Suppressor macrophage treated with lipopolysaccharide for 1 hour (primary cell): ENCODE measurements at regions not wholly inside any gene's neighbourhood (a gene's known extent, or its start where the extent isn't known, plus 50 kb on each side); places are given as distances from the start of the nearest gene placed in this dataset.
"Not testable (repeated sequence)": the region's sequence is repeated elsewhere in the genome, so short reads cannot be mapped to it uniquely, and the experiment has no call there.

ENCODE experiments used
- DNase-seq, 3 donors: peaks; one replicate each; pipeline ENCODE4 v3.0.0-alpha.2; 2020 to 2022

DNA sequence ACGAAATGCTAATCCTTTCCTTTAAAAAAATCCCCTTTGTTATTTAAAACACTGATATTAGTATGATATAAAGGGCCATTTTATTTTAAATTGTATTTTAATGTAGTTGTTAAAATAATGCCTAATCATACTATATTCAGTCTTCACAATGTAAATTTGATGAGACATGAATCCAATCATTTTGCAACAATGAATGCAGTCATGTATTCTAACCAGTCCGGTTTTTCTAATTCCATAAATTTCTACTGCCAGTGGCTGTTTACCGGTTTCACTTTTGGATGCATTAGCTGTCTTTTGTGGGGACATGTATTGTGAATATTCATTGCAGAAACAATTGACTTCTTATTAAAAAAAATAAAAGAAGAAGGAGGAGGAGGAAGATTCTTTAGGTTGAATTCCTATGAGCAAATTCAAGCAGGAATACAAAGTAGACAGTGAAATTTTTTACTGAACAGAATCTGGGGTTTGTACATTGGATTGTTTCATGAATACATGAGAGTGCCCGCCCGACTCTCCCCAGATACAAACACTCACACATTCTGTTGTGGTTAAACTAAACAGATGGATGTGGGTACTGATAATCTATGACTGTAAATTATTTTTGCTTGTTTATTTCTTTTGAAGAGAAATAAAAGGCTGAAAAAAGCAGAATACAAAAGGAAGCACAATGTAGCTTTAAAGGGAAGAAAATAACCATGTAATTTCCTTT, 624.8 kb upstream of the PTBP2 start:
- no peak for DNase-seq

DNA sequence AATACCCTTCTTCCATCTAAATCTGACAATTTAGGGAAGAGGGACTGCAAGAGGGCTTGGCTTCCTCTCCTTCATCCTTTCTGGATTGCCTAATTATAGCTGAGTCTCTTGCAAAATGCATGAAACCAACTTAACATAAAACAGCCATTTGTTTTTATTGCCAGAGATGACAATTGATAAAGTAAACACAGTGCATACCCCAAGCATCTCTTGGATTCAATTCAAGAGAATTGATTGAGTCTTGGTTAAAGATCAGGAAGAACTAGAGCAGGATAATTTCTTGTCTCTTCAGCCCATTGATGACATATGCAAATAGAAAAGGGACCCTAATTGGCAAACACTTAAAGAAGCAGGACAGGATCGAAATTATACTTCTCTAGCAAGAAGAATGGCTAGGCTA, 617.1 kb upstream of the PTBP2 start:
- DNase-seq = no peak

DNA sequence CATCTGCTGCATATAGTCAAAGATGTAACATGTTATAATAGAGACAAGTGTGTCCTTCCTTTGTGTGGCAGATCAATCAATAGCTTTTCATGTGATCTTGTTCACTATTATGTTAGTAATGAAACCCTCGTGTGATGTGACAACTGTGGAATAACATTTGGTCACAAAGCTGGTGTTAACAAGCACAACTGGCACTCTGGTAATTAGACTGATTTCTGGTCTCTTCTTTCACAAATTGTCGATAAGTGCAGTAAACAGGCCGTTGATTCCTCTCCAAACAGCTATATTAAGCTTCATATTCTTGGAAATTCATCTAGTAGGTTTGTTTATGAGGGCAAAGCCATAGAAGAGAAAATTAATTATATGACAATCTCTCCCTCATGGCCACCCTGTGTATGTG, 616.7 kb upstream of the PTBP2 start:
- no peak for DNase-seq

DNA sequence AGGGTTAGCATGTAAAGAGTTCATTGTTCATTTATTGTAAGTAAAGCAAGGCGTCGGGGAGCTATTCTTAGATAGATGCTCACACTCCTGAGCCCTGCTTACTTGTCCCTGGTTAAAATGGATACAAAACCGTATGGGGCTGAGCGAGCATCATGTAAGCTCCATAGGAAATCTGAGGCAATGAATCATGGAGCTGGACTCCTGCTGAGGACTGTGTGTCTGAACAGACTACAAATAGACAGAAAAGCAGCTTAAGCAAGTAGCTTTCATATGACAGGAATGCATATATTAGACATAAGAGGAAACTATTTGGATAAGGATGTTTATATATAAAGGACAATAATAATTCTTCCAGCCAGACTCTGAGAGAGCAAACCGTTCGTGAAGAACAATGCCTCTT, 604.9 kb upstream of the PTBP2 start:
- DNase-seq = no peak

DNA sequence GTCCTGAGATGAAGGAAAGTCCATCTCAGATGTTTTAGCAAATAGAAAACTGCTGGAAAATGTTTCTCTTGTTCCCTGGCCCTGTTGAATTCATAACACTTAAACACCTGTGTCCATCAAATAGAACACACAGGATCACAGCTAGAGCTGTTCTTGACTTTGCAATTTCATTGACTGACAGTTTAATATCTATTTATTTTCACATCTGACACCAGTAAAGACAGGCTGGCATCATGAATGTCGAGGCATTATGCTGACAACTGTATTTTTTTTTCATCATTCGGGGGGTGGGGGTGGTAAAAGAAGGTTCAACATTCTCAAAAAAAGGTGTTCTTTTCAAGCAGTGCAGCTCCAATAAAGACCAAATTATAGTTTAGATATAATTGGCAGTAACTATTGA, 591.2 kb upstream of the PTBP2 start:
- no peak for DNase-seq

DNA sequence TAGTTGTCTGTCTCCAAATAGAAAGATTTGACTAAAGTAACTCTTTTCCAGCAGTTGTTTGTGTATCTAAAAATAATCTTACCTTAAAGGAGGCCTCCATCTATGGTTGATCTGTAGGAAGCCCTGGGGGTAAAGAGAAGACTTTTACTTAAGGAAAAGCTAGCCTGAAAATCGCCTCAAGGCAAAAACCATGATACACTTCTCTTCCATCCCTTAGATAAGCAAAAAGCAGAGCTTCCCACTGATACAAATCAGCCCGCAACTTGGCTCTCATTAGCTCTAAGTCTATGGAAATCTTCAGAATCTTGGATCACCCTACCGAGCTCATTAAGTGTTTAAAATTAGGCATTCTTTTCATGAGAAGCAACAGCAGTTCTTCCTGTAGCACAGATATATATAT, 576.9 kb upstream of the PTBP2 start:
- DNase-seq = no peak

DNA sequence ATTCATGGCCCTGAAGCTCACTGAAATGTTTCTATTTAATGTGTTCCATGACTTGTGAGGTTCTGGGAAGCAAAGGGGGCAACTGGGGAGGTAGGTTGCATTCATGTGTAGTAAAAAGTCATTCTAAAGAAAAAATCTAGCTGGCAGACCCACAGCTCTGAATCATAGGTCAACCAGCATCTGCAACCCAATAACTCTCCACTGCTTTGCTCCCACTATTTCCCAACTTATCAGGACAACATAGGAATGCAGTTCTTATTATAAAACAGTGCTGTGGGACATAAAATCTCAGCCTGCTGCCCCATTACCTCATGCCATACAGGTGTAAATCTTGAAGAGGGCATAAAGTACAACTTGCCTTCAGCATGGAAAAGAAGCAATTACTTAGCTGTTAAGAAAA, 576.1 kb upstream of the PTBP2 start:
- no peak for DNase-seq

DNA sequence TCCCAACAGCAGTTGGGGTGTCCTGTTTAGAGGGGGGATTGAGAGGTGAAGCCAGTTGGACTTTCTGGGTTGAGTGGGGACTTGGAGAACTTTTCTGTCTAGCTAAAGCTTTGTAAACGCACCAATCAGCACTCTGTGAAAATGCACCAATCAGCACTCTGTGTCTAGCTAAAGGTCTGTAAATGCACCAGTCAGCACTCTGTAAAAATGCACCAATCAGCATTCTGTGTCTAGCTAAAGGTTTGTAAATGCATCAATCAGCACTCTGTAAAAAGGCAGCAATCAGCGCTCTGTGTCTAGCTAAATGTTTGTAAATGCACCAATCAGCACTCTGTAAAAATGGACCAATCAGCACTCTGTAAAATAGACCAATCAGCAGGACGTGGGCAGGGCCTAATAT, 568.6 kb upstream of the PTBP2 start:
- not testable (repeated sequence) for DNase-seq

DNA sequence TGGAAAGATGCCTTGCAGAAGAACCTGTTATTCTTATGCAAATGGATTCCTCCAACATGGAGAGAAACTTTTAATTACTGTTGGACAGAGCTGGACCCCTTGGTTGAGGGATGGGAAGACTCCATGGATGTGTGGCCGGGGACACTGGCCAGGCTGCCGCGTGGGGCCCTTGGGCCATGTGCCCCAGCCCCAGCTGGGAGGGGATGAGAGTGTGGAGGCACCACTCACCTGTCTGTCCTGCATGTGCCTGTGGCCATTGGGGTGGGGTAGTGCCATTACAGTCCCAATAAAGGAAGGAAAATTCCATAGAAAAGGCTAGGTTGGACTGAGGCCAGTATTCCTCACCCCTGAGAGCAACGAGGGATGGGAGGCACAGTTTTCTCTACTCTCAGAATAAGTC, 564.5 kb upstream of the PTBP2 start:
- no peak for DNase-seq

DNA sequence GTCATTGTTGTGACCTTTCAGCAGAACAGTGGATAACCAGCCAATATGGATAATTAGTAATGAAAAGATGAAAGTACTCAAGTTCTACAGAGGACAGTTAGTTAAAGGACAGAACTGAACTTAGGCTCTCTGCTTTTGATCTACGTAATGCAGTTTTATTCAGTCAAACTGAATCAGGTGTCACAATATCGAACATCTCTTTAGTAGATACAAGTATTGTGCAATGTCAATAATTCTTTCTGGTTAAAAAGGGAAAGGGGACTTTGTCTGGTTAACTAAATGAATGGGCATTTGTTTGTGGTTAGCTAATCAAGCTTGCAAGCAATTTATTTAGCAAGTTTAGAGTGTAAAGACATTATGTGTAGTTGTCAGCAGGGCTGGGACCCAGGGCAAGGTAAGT, 562.2 kb upstream of the PTBP2 start:
- no peak for DNase-seq

DNA sequence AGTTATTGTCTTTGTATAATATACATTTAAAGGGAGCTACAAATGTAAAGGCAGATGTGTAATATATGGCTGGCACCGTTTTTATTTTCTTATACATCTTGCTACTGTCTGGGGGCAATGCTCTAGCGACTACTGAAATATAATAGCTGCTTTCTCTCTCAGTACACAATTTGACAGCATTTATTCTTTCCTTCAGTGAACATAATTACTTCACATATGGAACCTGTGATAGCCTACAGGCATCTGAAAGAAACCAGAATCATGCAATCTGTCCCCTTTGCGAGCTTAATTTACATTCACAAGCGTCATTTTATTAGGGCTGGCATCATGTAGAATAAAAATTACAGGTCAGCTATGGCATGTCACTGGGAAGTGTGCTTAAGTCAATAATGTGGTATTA, 557.5 kb upstream of the PTBP2 start:
- no peak for DNase-seq

DNA sequence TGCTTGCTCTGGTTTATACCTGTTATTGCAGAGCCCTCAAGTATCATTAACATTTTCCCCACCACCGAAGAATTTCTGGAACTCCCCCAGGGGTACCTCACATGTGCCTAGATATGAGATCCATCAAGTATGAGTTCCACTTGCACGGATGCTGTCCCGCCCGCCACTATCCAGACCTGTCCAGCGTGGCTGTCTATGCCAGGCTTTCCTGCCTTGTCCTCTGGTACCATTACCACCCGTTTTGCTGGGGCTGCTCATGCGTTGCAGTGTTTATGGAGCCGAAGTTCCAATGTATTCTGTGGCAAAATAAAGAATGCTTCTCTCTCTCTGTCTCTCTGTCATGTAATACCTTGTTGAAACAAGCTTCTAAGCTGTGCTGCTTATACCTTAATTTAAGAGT, 543.5 kb upstream of the PTBP2 start:
- DNase-seq = no peak

DNA sequence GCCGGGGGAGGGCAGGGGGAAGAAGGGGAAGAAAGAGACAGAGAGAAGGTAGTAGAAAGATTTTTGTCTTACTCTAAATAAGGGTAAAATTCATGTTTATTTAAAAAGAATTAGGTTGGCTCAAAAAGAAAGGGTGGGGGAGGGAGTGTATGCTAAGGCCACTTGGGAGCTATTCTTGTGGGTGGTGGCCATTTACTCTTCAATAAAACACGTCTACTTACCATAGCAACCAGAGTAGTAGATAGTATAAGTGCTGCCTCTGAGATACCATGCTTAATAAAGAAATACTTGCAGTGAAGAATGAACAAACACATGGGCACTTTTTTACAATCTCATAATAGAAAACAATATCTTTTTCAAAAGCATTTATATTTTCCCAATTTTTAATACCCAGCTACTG, 538.1 kb upstream of the PTBP2 start:
- DNase-seq = no peak

DNA sequence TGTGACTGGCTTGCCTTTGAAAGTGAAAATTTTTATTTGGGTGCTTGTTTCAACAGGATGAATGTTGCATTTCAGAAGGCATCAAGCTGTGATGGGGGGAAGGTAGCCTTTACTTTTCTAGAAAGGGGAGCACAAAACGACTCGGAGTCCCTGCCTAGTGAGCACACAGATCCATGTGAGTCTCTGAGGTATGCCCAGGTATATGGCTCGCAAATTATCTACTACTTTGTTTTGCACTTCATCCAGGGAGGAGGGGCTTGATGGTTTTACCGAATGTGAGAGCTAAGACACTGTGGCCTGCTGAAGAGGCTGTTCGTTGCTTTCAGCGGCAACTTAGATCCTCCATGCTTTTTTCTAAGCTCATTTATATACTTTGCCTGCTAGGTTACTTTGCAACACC, 537.7 kb upstream of the PTBP2 start:
- DNase-seq = no peak

DNA sequence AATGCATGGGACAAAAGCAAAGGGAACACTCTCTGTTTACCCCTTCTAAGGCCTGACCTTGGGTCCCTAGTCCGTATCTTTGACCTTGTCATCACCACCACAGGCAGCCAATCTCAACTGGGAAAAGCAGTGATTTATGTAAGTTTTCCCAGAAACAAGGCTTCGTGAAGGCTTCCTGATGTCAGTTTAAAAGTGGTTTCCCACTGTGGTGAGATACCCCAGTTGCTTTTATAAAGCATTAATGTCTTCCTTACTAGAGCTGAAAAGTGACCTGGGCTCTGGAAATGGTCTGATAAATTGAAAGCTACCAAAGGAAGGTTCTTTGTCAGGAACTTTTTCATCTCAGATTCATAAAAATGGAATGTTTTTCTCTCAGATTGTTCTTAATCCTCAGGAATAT, 536.4 kb upstream of the PTBP2 start:
- DNase-seq = no peak

DNA sequence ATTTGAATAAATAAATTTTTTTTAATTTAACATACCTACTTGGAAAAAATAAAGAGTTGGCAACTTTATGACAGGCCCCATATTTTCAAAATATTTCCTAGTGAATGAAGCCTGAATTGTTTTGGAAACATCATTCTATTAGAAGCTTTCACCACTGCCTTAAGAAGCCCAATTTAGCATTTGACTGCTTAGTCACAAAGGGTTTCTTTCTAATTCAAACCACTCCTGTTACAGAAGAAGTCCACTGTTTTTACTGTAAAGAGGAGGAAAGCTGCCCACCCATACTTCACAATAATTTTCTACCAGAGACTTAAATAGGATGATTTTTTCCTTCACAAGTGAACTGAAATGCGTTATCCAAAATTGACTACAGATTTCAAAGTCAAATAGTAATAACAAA, 534.6 kb upstream of the PTBP2 start:
- DNase-seq = no peak

DNA sequence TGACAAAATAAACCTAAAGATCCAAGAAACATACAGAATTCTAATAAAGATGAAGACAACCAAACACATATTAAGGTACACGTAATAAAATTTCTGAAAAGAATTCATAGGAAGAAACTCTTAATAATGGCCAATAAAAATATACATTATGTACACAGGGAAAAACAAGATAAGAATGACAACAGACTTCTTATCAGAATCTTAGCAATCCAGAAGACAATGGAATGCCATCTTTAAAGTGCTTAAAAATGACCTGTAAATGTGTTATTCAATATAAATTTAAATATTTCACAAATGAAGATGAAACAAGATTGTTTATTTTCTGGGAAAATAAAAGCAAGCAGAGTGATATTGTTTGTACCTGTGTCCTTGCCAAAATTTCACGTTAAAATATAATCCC, 530.4 kb upstream of the PTBP2 start:
- no peak for DNase-seq

DNA sequence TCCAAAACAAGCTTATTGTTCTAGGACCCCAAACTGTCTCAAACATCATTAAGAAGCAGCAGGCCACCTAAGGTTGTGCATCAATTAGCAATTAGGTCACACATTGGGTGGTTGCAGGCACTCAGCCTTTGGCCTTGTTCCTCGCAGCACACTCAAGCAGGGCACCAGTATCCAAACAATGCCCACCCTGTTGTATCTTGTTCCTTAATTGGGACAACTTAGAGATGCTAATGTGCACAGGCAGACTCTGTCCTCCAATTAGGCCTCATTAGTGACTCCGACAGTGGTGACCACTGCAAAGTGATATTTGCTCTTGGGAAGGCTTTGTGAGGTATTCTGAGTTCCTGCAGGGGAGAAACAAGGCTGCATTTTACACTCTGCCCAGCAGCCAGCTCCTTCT, 515.1 kb upstream of the PTBP2 start:
- no peak for DNase-seq

DNA sequence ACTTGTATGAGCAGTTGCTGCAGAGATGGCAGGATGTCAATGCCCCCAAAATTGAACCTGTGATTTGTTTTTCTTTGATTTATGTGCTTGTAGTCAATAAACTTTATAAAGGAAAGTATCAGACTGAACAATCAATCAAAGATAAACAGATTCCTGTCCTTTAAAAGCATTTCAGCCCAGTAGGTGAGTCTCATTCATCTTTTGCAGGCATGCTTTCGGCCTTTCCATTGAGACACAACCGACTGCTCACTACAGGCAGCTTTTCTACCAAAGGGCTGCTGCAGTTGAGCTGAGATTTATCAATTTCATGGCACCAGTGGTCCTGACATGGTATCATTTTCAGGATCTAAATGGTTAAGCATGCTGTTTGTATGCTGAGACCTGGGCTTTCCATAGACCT, 513.6 kb upstream of the PTBP2 start:
- DNase-seq = no peak

DNA sequence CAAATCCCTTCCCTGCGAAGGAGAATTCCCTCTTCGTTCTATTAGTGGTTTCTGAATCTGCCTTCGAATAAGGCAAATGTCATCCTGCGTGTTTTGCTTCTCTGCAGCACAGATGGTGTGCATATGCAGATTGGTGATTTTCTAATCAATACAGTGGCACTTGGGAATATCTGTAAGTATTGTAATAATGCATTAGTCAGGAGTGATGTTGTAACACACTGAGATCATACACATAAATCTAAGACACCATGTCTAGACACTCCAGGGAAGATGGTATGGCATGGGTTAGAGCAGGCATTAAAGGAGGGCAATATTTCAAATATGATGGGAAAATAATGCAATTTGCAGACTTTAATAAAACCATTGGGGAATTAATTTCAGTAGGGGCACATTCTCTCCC, 513.2 kb upstream of the PTBP2 start:
- no peak for DNase-seq

DNA sequence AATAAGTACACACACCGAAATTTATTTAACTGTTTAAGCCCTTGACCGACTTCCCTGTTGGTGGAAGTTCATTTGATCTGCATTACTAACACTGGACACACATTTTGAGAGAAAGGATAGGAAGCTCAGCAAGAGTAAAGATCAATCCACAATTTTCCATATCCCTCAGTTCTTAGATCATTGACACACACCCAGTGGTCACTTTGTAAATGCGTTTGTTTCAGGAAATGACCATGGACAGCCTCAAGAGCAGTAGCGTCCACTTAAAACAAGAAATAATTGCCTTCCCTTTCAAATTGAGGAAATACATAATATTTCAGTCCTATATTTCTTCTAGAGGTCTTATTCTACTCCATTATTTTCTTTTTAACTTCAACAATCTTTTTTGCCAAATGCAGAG, 511.5 kb upstream of the PTBP2 start:
- DNase-seq = no peak

DNA sequence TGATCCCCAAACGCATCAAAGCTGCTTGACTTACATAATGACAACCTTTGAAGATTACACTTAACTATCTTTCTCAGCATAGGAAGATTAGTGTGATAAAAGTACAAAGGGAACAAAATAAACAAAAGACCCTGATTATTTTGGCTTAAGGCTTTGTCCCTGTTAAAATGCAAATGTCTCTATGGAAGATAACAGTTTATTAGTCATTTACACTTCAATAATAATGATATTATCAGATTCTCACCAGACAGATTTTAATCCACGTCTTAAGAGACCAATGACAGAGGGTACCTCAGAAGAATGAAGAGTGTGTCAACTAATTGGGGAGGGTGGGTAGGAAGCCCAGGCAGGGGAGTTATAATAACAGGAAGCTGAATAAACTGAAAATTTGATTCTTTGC, 510.4 kb upstream of the PTBP2 start:
- no peak for DNase-seq

DNA sequence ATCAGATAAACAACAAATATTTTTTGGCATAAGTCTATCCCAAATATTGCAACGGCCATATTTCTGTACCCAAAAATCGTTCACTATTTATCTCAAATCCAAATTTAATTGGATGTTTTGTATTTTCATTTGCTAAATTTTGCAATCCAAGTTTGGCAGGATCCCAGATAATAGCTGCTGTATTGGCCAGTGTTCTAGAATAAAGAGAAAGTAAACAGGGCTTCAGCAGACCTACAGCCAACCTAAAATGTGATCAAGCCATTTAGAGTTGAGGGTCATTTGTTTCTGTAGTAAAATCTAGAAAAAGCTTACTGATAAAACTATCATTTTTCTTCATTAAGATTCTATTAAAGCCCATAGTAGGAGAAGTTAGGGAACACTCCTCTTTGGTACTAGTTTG, 506.6 kb upstream of the PTBP2 start:
- no peak for DNase-seq

DNA sequence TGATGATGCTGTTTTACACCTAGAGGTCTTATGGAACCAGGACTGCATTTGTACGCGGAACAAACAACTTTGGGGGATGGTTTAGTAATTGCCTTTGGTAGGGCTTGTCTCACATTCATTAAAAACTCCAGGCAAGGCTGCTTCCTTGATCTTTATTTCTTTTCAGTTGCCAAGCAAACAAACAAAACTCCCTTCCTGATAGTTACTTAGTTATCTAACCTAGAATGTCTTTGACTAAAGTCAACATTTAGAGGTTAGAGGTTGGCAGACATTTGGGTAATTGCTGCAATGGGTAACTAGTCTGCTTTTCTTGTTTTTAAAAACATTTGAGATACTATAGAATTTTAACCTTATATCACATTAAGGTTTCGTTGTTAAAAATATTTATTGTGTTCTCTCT, 500.9 kb upstream of the PTBP2 start:
- no peak for DNase-seq

DNA sequence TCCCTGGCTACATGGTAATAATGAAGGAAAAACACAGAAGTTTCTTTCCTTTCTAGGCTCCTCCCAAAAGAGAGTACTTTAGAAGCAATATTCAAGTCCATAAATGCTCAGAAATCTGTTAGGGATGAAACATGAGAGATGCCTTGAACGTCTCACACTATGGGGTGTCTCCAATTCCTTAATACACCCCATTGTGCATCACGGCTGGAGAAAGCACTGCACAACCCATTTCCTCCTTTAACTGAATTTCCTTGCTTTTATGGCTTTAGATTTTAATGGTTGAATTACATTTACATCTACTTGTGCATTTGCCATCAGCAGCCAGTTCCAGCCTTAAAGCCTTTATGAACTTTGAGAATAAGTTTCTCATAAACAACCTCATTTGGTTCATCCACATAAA, 498.9 kb upstream of the PTBP2 start:
- DNase-seq = no peak

DNA sequence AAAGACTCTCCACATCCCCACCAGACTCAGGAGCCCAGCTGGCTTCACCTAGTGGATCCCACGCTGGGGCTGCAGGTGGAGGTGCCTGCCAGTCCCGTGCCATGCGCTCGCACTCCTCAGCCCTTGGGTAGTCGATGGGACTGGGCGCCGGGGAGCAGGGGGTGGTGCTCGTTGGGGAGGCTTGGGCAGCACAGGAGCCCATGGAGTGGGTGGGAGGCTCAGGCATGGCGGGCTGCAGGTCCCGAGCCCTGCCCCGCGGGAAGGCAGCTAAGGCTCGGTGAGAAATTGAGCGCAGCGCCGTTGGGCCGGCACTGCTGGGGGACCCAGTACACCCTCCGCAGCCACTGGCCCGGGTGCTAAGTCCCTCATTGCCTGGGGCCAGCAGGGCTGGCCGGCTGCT, 497.4 kb upstream of the PTBP2 start:
- DNase-seq = not testable (repeated sequence)
